ENCODE measurements at regions not wholly inside any gene's neighbourhood (a gene's known extent, or its start where the extent isn't known, plus 50 kb on each side); places are given as distances from the start of the nearest gene placed in this dataset.
"Not testable (repeated sequence)": the region's sequence is repeated elsewhere in the genome, so short reads cannot be mapped to it uniquely, and the experiment has no call there.

- DNase-seq (ENCODE audit: low read depth in 1 of 2, low spot score in 1 of 2) = no peak
Measured at GRCh38 chr5:159682623-159683022, 233.7 kb upstream of the ADRA1B start.

GRCh38 chr5:159687892-159688291 lies 228.4 kb upstream of the ADRA1B start:
- not testable (repeated sequence) for DNase-seq (ENCODE audit: low read depth in 1 of 2, low spot score in 1 of 2)

GRCh38 chr5:159695741-159696294 lies 220.5 kb upstream of the ADRA1B start:
- no peak for DNase-seq (ENCODE audit: low read depth in 1 of 2, low spot score in 1 of 2)

- no peak for DNase-seq (ENCODE audit: low read depth in 1 of 2, low spot score in 1 of 2)
Measured at GRCh38 chr5:159697530-159697929, 218.8 kb upstream of the ADRA1B start.

- no peak for DNase-seq (ENCODE audit: low read depth in 1 of 2, low spot score in 1 of 2)
Measured at GRCh38 chr5:159698322-159698721, 218.0 kb upstream of the ADRA1B start.

GRCh38 chr5:159700016-159700415 lies 216.3 kb upstream of the ADRA1B start:
- no peak for DNase-seq (ENCODE audit: low read depth in 1 of 2, low spot score in 1 of 2)

- no peak for DNase-seq (ENCODE audit: low read depth in 1 of 2, low spot score in 1 of 2)
Measured at GRCh38 chr5:159702301-159702700, 214.0 kb upstream of the ADRA1B start.

GRCh38 chr5:159702826-159703225 lies 213.5 kb upstream of the ADRA1B start:
- no peak for DNase-seq (ENCODE audit: low read depth in 1 of 2, low spot score in 1 of 2)

- no peak for DNase-seq (ENCODE audit: low read depth in 1 of 2, low spot score in 1 of 2)
Measured at GRCh38 chr5:159704160-159704559, 212.1 kb upstream of the ADRA1B start.

- DNase-seq (ENCODE audit: low read depth in 1 of 2, low spot score in 1 of 2) = no peak
Measured at GRCh38 chr5:159705948-159706347, 210.3 kb upstream of the ADRA1B start.

GRCh38 chr5:159708090-159708489 lies 208.2 kb upstream of the ADRA1B start:
- no peak for DNase-seq (ENCODE audit: low read depth in 1 of 2, low spot score in 1 of 2)

- DNase-seq (ENCODE audit: low read depth in 1 of 2, low spot score in 1 of 2) = no peak
Measured at GRCh38 chr5:159712672-159713071, 203.6 kb upstream of the ADRA1B start.

GRCh38 chr5:159713254-159713653 lies 203.0 kb upstream of the ADRA1B start:
- DNase-seq (ENCODE audit: low read depth in 1 of 2, low spot score in 1 of 2) = no peak

GRCh38 chr5:159713773-159714172 lies 202.5 kb upstream of the ADRA1B start:
- DNase-seq (ENCODE audit: low read depth in 1 of 2, low spot score in 1 of 2) = no peak

- DNase-seq (ENCODE audit: low read depth in 1 of 2, low spot score in 1 of 2) = no peak
Measured at GRCh38 chr5:159725475-159725874, 190.8 kb upstream of the ADRA1B start.

- no peak for DNase-seq (ENCODE audit: low read depth in 1 of 2, low spot score in 1 of 2)
Measured at GRCh38 chr5:159727167-159727566, 189.1 kb upstream of the ADRA1B start.

- DNase-seq (ENCODE audit: low read depth in 1 of 2, low spot score in 1 of 2) = no peak
Measured at GRCh38 chr5:159730285-159730684, 186.0 kb upstream of the ADRA1B start.

- no peak for DNase-seq (ENCODE audit: low read depth in 1 of 2, low spot score in 1 of 2)
Measured at GRCh38 chr5:159732220-159732619, 184.1 kb upstream of the ADRA1B start.

- DNase-seq (ENCODE audit: low read depth in 1 of 2, low spot score in 1 of 2) = no peak
Measured at GRCh38 chr5:159734366-159734765, 181.9 kb upstream of the ADRA1B start.

GRCh38 chr5:159735036-159735435 lies 181.2 kb upstream of the ADRA1B start:
- DNase-seq (ENCODE audit: low read depth in 1 of 2, low spot score in 1 of 2) = no peak

- no peak for DNase-seq (ENCODE audit: low read depth in 1 of 2, low spot score in 1 of 2)
Measured at GRCh38 chr5:159735749-159736660, 180.3 kb upstream of the ADRA1B start.

GRCh38 chr5:159736844-159737243 lies 179.4 kb upstream of the ADRA1B start:
- DNase-seq (ENCODE audit: low read depth in 1 of 2, low spot score in 1 of 2) = no peak

GRCh38 chr5:159737263-159737662 lies 179.0 kb upstream of the ADRA1B start:
- no peak for DNase-seq (ENCODE audit: low read depth in 1 of 2, low spot score in 1 of 2)
